D721Med (cell line): ENCODE measurements at regions not wholly inside any gene's neighbourhood (a gene's known extent, or its start where the extent isn't known, plus 50 kb on each side); places are given as distances from the start of the nearest gene placed in this dataset.

Source experiments
- DNase-seq: peaks from one replicate; pipeline ENCODE4 v3.0.0; 2011; ENCODE audit warnings: low spot score; ENCODE audit not compliant: insufficient read length
- FAIRE-seq: peaks from 2 replicates; lab custom pipeline; 2011; peaks lifted over from hg19 to GRCh38; lab: Jason Lieb, UNC
- CTCF ChIP-seq: IDR thresholded peaks from 2 replicates; pipeline ENCODE4 v1.5.1; 2012; ENCODE audit warnings: mild to moderate bottlenecking, control low read depth; ENCODE audit not compliant: insufficient read depth; ENCODE audit errors: missing control alignments

GRCh38 chr6:134722200-134722870, 227.6 kb downstream of the ALDH8A1 start:
- no peak for TF ChIP-seq CTCF
- no peak for FAIRE-seq
- no peak for DNase-seq

GRCh38 chr6:134721060-134721405, 228.9 kb downstream of the ALDH8A1 start:
- TF ChIP-seq CTCF: no peak
- FAIRE-seq: no peak
- DNase-seq: no peak

GRCh38 chr6:134720353-134721059, 229.4 kb downstream of the ALDH8A1 start:
- no peak for TF ChIP-seq CTCF
- no peak for DNase-seq

GRCh38 chr6:134719911-134720310, 230.0 kb downstream of the ALDH8A1 start:
- no peak for TF ChIP-seq CTCF
- DNase-seq: no peak
- no peak for FAIRE-seq

More at GRCh38 chr6:134720353-134721059, 229.4 kb downstream of the ALDH8A1 start:
- FAIRE-seq: no peak

- no peak for TF ChIP-seq CTCF
- FAIRE-seq: no peak
- no peak for DNase-seq
These were observed 230.6 kb downstream of the ALDH8A1 start for GRCh38 chr6:134719286-134719685.

GRCh38 chr6:134714679-134715078, 235.2 kb downstream of the ALDH8A1 start:
- FAIRE-seq: no peak
- DNase-seq: no peak
- no peak for TF ChIP-seq CTCF

- FAIRE-seq (no peak), DNase-seq (no peak)
- no peak for TF ChIP-seq CTCF
These were observed 235.8 kb downstream of the ALDH8A1 start for GRCh38 chr6:134714113-134714512.
